ENCODE measurements at regions not wholly inside any gene's neighbourhood (a gene's known extent, or its start where the extent isn't known, plus 50 kb on each side); places are given as distances from the start of the nearest gene placed in this dataset.

DNA sequence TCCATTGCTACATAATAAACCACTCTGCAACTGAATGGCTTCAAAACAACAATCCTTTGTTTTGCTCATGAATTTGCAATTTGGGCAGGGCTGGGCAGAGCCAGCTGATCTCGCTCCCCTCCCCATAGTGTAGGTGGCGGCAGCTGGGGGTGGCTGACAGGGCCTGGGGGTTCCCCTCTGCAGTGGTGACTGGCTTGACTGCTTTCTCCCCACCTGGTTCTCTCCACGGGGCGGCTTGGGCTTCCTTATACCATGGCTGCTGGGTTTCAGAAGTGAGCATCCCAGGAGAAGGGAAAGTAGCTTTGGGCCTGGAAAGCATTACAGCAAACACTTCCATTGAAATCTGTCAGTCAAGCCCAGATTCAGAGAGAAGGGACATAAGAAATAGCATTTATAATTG lies 129.7 kb upstream of the ZBTB40 start:
- no peak for DNase-seq (ENCODE audit: low read depth)
- in situ Hi-C loops (cut with HindIII; ENCODE audit: low sequenced_read_pairs): no loop called here
- TF ChIP-seq CTCF (IDR thresholded peaks at IDR 0.05; ENCODE audit: low read depth, low read length, missing control alignments): no peak
- no peak overlapping the region for H3K4me3 ChIP-seq (ENCODE audit: low read depth, low read length)

DNA sequence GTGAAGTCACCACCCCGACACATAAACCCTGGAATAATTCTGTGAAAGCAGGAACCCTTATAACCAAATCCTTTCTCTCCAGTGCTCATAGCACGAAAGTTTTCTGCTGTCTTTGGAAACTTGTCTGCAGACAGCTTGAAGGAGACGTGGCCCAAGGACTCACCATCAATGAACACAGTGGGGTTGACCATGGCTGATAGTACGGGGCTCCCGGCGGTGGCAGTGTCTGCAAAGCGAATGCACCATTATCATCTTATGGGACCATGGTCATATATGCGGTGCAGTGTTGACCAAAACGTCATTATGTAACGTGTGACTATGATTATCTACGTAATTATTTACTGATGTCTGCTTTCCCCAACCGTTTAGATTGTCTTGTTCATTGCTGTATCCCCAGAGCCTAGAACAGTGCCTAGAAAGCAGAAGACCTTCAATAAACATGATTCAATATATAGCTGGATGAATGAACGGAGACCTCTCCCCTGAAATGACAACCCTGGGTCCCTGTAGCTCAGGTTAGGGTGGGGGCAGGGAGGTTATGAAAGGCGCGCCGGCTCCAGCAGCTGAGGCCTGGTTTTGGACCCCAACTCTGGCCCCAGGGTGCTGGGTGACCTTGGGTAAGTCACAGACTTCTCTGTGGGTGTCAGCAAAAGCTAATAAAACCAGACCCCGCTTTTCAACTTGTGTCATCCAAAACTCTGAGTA lies 128.4 kb upstream of the ZBTB40 start:
- in situ Hi-C loops (cut with HindIII; ENCODE audit: low sequenced_read_pairs): no loop called here
- DNase-seq (ENCODE audit: low read depth): no peak
- no peak overlapping the region for H3K4me3 ChIP-seq (ENCODE audit: low read depth, low read length)
- TF ChIP-seq CTCF (IDR thresholded peaks at IDR 0.05; ENCODE audit: low read depth, low read length, missing control alignments): no peak

DNA sequence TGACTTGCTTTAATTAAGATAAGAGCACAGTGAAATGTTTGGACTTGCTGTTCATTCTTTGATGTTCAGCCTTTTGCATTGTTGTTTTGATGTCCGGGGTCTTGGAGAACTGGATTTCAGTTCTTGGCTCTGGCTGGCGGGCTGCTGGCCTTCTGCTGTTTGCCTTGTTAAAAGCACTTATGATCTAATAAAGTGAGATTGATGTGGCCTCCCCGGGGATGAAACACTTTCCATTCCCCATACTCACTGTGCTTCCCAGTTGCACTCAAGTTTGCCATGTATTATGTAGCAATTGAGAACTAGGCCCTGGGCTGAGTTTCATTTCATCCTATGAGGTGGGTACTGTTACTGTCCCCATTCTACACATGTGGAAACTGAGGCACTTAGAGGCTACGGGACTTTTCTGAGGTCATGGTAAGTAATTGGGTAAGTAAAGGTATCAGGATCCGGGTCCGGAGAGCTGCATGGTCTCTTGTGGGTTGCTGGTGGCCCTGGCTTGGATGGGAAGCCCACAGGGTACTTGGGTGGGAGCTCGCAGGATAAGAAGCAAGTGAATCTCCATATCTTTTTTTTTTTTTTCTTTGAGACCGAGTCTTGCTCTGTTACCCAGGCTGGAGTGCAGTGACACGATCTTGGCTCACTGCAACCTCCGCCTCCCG lies 127.7 kb upstream of the ZBTB40 start:
- TF ChIP-seq CTCF (IDR thresholded peaks at IDR 0.05; ENCODE audit: low read depth, low read length, missing control alignments): no peak
- in situ Hi-C loops (cut with HindIII; ENCODE audit: low sequenced_read_pairs): no loop called here

GRCh38 chr1:22325531-22326371 lies 125.9 kb upstream of the ZBTB40 start:
- no peak overlapping the region for H3K4me3 ChIP-seq (ENCODE audit: low read depth, low read length)
- DNase-seq (ENCODE audit: low read depth): no peak
- in situ Hi-C loops (cut with HindIII; ENCODE audit: low sequenced_read_pairs): no loop called here
- TF ChIP-seq CTCF (IDR thresholded peaks at IDR 0.05; ENCODE audit: low read depth, low read length, missing control alignments): no peak

More for the DNA sequence above, 127.7 kb upstream of the ZBTB40 start:
- H3K4me3 ChIP-seq (ENCODE audit: low read depth, low read length): no peak overlapping the region
- DNase-seq (ENCODE audit: low read depth): no peak

DNA sequence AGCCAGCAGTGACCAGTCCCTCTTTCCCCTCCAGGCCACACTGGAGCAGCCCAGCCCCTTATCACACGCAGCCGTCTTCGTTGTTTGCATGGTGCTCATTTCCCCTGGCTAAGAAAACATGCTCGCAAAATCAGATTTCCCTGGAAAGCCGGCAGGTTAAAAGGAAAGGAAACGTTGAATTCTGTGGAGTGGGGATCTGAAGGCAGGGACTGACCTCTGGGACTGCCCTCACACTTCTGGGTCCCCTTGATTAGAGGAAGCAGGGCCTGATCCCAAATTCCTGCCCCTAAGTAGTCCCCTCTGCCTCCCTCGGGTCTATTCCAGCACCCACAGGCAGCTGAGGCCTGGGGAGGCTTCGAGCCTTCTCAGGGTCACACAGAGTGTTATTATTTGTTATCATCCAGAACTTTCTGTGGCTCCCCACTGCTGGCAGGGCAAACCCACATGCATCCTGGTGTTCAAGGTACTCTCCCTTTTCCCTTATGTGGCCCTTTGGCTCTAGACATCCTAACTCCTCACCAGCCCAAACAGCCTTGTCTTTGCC lies 125.2 kb upstream of the ZBTB40 start:
- in situ Hi-C loops (cut with HindIII; ENCODE audit: low sequenced_read_pairs): no loop called here
- no peak overlapping the region for H3K4me3 ChIP-seq (ENCODE audit: low read depth, low read length)
- no peak for DNase-seq (ENCODE audit: low read depth)
- TF ChIP-seq CTCF (IDR thresholded peaks at IDR 0.05; ENCODE audit: low read depth, low read length, missing control alignments): no peak

- H3K4me3 ChIP-seq (ENCODE audit: low read depth, low read length): no peak overlapping the region
- no peak for TF ChIP-seq CTCF (IDR thresholded peaks at IDR 0.05; ENCODE audit: low read depth, low read length, missing control alignments)
- no peak for DNase-seq (ENCODE audit: low read depth)
- in situ Hi-C loops (cut with HindIII; ENCODE audit: low sequenced_read_pairs): no loop called here
Measured at GRCh38 chr1:22326931-22327330, 124.7 kb upstream of the ZBTB40 start.
